NCI-H2029 treated with DMSO at 0.1 percent for 48 hours (cell line): ENCODE measurements at regions not wholly inside any gene's neighbourhood (a gene's known extent, or its start where the extent isn't known, plus 50 kb on each side); places are given as distances from the start of the nearest gene placed in this dataset.
"Not testable (repeated sequence)": the region's sequence is repeated elsewhere in the genome, so short reads cannot be mapped to it uniquely, and the experiment has no call there.

Source experiments
- DNase-seq: peaks from one replicate; lab custom pipeline; 2025; lab: John Stamatoyannopoulos, UW

DNA sequence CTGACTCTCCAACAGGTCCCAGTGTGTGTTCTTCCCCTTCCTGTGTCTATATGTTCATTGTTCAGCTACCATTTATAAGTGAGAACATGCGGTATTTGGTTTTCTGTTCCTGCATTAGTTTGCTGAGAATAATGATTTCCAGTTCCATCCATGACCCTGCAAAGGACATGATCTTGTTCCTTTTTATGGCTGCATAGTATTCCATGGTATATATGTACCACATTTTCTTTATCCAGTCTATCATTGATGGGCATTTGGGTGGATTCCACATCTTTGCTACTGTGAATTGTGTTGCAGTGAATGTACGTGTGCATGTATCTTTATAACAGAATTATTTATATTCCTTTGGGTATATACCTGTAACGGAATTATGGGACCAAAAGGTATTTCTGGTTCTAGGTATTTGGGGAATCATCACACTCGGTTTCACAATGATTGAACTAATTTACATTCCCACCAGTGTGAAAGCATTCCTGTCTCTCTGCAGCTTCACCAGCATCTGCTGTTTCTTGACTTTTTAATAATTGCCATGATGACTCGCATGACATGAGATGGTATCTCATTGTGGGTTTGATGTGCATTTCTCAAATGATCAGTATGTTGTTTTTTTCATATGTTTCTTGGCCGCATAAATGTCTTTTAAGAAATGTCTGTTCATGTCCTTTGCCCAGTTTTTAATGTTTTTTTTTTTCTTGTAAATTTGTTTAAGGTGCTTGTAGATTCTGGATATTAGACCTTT, 60.2 kb downstream of the LSMEM1 start:
- DNase-seq, result no peak

DNA sequence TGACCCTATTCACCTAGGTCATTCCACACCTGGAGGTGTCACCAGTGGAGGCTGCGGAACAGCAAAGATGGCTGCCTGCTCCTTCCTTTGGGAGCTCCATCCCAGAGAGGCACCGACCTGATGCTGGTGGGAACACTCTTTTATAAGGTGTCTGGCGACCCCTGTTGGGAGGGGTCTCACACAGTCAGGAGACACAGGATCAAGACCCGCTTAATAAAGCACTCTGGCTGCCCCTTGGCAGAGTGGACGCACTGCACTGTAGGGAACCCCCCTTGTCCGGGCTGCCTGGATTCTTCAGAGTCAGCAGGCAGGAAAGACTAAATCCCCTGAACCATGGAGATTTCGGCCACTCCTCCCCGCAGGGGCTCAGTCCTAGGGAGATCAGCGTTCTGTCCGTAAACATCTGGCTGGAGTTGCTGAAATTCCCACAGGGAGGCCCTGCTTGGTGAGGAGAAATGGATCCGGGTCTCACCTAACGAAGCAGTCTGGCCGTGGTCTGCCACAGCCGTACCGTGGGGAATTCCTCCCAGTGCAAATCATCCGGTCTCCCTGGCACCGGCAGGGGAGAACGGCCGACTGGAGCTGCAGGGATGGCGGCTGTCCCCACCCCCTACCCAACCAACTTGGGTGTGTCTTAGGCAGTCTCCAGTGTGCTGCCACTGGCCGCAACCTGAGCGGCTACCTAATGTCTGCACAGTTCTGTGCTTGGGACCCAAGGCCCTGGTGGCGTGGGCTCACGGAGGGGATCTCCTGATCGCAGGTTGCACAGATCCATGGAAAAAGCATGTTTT, 66.1 kb downstream of the LSMEM1 start:
- DNase-seq, result no peak

GRCh38 chr7:112547916-112548315, 67.1 kb downstream of the LSMEM1 start:
- no peak for DNase-seq

- peak; percentile 57 for DNase-seq
Observed at GRCh38 chr7:112550468-112551060, 69.8 kb downstream of the LSMEM1 start.

GRCh38 chr7:112551521-112551920, 70.7 kb downstream of the LSMEM1 start:
- not testable (repeated sequence) for DNase-seq

- DNase-seq, result no peak
Observed at GRCh38 chr7:112554591-112554990, 73.8 kb downstream of the LSMEM1 start.

DNA sequence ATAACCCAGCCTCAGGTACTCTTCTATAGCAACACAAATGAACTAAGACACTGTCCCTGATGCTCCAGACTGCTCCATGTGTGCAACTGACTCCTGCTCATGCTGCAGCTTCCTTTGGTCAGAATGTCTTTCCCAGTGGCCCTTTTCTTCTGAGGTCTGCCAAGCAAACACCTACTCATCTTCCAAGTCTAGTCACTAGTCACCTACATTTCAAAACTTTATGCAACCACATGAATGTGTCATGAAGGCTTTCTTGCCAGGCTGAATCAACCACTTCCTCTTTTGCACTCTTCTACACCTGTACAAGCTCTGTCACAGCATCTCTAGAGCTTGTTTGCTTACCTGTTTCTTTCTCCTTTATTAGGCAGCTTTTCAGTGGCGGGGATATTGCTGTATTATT, 75.8 kb downstream of the LSMEM1 start:
- no peak for DNase-seq

DNA sequence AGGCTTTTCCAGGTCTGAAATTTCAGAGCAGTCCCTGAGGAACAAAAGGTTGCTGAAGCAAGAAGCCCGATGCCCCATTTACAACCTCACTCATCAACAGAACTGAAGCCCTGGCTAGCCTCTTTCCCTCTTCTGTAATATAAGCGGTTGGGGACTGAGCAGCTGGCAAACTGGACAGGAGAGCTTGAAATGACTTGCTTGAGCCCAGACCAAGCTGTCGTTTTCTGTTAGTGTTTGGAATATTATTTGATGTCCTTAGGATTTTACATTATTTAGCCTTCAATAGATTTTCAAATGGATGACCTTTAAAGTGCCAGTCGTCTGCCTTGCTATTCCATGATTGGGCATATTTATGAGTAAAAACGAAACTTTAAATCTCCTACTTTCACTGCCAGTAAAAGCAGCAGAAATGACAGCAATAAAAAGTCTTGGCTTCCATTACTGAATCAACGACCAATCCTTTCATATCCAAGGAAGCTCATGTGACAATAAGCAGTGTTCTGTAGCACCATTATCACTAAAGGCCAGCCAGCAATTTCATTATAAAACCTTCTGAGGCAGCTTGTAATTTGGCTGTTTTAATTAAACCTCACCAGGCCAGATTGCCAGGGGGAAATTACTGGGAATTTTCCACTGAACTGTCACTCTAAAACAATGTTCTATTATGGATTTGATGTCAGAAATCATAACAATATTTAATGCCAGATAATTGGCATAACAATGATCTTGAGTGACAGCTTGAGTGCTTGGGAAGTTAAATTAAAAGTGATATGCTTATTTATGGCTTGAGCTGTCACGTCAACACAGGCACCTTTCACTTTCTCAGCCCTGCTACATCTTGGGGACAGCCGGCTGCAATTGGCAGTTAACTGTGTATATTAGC, 85.9 kb downstream of the LSMEM1 start:
- no peak for DNase-seq

- no peak for DNase-seq
Observed at GRCh38 chr7:112567388-112567787, 86.6 kb downstream of the LSMEM1 start.

DNA sequence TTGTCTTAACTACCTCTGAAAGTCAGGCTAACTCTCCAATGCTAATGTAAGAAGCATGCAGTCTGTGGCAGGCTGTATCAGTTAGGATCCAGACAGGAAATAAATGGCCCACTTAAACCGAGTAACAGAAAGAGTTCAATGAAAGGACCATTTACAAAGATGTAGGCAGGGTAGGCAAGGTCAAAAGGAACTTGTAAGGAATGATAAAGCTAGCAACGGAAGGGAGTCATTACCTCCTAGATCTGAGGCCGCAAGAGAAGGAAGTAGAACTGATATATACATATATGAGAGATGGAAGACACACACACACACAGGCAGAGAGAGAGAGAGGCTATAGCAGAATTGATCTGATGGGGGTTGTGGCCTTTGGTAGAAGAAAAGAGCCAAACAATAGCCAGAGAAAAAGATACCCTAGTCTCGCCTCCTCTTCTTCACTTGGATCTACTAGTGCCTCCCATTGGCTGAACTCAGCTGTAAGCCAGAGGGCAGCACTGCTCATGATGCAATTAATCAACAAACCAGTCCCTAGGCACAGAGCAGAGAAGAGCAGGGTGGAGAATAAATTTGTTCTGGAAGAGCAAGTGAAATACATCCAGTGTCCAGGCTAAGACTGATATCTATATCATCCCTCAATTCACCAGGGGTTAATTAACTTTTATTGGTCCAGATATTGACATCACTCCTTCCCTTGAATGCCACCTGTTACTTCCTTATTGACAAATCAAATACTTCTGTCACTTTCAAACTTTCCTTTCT, 91.2 kb downstream of the LSMEM1 start:
- no peak for DNase-seq

DNA sequence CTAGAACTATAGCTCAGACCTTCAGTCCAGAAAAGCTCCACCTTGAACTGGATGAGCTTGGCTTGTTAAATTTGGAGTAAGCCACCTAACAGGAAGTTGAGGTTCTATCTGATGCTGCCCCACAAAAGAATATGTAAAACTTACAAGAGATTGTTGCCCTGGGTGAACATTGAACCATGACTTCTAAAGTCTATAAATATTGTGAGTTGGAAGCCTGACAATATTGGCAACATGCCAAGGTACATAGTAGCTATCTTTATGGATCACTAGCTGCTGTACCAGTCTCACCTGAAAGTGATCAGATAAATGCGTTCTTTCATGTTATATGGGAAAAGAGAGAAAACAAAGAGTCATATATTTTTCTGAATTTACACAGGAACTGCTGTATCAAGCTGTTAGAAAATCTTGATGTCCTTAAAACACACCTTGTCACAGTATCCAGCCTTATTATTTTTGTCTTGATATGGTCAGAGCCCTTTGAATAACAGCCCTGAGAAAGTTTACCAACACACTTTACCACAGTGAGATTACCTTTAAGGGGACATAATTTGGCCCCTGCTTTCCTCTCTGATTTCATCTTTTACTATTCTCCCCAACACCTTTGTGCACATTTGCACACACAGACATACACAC, 92.0 kb downstream of the LSMEM1 start:
- peak; percentile 43 for DNase-seq

DNA sequence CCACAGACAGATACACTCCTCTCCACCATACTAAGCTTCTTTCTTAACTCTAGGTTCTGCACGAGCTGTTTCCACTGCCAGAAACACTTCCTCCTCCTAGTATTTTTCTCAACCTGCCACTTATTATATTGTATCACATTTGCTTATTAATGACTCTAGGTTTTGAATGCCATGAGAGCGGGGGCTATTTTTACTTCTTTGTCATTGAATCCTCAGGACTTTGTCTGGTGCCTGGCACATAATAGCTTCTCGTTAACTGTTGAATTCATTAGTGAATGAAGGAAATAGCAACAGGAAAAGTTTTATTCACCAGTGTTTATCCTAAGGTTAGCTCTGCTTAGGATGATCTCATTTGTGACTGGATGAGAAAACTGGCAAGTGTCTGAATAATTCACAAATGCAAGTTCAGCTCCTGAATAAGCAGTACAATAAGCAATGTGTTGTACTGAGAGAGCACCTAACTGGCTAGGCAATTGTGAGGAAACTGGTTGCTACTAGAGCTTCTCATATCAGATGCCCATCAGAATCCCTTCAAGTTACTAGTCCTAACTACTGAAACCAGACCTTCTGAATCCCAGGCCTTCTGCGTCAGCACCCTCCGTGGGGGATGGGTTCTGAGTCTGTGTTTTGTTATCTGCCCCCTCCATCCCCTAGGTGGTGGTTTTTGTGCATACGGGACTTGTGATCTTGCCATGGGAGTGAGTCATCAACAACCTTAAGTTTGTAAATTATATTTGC, 92.7 kb downstream of the LSMEM1 start:
- DNase-seq, result peak; percentile 31

- no peak for DNase-seq
Observed at GRCh38 chr7:112575864-112576263, 95.1 kb downstream of the LSMEM1 start.

GRCh38 chr7:112579388-112579787, 98.6 kb downstream of the LSMEM1 start:
- DNase-seq, result no peak

- no peak for DNase-seq
Observed at GRCh38 chr7:112580717-112581435, 100.1 kb downstream of the LSMEM1 start.

DNA sequence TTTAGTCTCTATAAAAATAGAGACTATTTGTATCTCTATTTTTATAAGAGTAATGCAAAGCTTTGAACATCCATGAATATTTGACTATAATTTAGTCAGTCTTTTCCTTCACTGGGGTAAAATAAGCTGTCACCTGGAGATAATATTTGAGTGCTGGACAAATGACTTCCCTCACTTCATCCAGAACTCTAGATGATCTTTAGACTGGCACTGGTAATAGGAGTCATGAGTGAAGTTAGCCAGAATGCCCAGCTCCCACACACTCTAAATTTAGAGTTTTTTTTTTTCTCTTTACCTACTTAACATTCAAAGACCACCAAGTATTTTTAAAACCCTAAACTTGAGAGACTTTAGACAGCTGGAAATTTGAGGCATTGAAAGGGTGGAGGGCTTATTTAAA, 100.7 kb downstream of the LSMEM1 start:
- DNase-seq, result no peak

GRCh38 chr7:112584290-112584689, 103.5 kb downstream of the LSMEM1 start:
- no peak for DNase-seq

- DNase-seq, result no peak
Observed at GRCh38 chr7:112587504-112587903, 106.7 kb downstream of the LSMEM1 start.

DNA sequence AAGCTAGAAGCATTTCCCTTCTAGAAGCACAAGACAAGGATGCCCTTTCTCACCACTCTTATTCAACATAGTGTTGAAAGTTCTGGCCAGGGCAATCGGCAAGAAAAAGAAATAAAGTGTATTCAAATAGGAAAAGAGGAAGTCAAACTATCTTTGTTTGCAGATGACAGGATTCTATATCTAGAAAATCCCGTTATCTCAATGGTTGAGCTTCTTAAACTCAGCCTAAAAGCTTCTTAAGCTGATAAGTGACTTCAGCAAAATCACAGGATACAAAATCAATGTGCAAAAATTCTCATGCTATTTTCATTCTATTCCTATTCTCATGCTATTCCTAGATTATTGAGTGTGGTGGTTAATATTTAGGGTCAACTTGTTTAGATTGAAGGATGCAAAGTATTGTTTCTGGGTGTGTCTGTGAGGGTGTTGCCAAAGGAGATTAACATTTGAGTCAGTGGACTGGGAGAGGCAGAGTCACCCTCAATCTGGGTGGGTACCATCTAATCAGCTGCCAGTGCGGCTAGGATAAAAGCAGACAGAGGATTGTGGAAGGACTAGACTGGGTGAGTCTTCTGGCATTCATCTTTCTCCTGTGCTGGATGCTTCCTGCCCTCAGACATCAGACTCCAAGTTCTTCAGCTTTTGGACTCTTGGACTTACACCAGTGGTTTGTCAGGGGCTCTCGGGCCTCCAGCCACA, 111.9 kb downstream of the LSMEM1 start:
- not testable (repeated sequence) for DNase-seq
